Spleen (tissue), 11 donors: ENCODE measurements at regions not wholly inside any gene's neighbourhood (a gene's known extent, or its start where the extent isn't known, plus 50 kb on each side); places are given as distances from the start of the nearest gene placed in this dataset.

Experiments
- DNase-seq: peaks from one replicate; pipeline ENCODE4 v3.0.0-alpha.2; 2020
- H3K27ac ChIP-seq, 8 donors: fragments of 200-600 bp; sonication (generic) in 7 of 8; 1 replicate in 4 of 8; 2 replicates in 4 of 8; pipeline versions ENCODE4 v1.5.0 to v1.8.0; 2016 to 2021; ENCODE audit warnings: inconsistent platforms in 4 of 8, mild to moderate bottlenecking in 4 of 8, moderate library complexity in 1 of 8
- H3K27me3 ChIP-seq, 7 donors: fragments of 200-600 bp; sonication (generic) in 6 of 7; replicated peaks in 1 of 7; 1 replicate in 4 of 7; 2 replicates in 3 of 7; pipeline versions ENCODE4 v1.5.0 to v1.8.0; 2016 to 2021; ENCODE audit warnings: inconsistent platforms in 3 of 7, mild to moderate bottlenecking in 1 of 7
- H3K36me3 ChIP-seq, 6 donors: fragments of 200-600 bp; sonication (generic) in 5 of 6; 1 replicate in 4 of 6; 2 replicates in 2 of 6; pipeline versions ENCODE4 v1.5.0 to v1.8.0; 2016 to 2021; ENCODE audit warnings: inconsistent platforms in 2 of 6
- H3K4me1 ChIP-seq, 6 donors: fragments of 200-600 bp; sonication (generic) in 5 of 6; 1 replicate in 3 of 6; 2 replicates in 3 of 6; pipeline versions ENCODE4 v1.5.0 to v1.8.0; 2016 to 2021; ENCODE audit warnings: inconsistent platforms in 3 of 6
- H3K4me3 ChIP-seq, 8 donors: fragments of 200-600 bp; sonication (generic) in 7 of 8; 1 replicate in 4 of 8; 2 replicates in 4 of 8; pipeline versions ENCODE4 v1.5.0 to v1.8.0; 2016 to 2021; ENCODE audit warnings: inconsistent platforms in 4 of 8, mild to moderate bottlenecking in 4 of 8, moderate library complexity in 2 of 8
- H3K9me3 ChIP-seq, 8 donors: fragments of 200-600 bp; sonication (generic) in 7 of 8; 1 replicate in 4 of 8; 2 replicates in 4 of 8; pipeline versions ENCODE4 v1.5.0 to v1.8.0; 2016 to 2021; ENCODE audit warnings: inconsistent platforms in 4 of 8
- CTCF ChIP-seq, 11 experiments: fragments of 200-600 bp in 7 of 11; fragments of 450-650 bp in 4 of 11; sonication (generic) in 4 of 11; IDR thresholded peaks in 8 of 11; conservative IDR thresholded peaks in 3 of 11; 1 replicate in 7 of 11; 2 replicates in 4 of 11; pipeline versions ENCODE4 v1.4.0 to v1.8.0; 2016 to 2021; ENCODE audit warnings: antibody characterized with exemption in 11 of 11, inconsistent platforms in 4 of 11, mild to moderate bottlenecking in 1 of 11
- POLR2A ChIP-seq, 3 donors: fragments of 450-650 bp; IDR thresholded peaks; one replicate each; pipeline ENCODE4 v1.5.1; 2017; ENCODE audit warnings: antibody characterized with exemption in 3 of 3, mild to moderate bottlenecking in 1 of 3
- POLR2AphosphoS5 ChIP-seq, 3 donors: sonication (generic); formaldehyde crosslinking; IDR thresholded peaks; one replicate each; pipeline ENCODE4 v1.5.1; 2017; ENCODE audit warnings: antibody characterized with exemption in 3 of 3
- WGBS, 5 donors: extraction: QIAGEN DNeasy Blood & Tissue Kit in 3 of 5; methylation state at CpG; one replicate each; pipeline versions ENCODE4 v1.1.5 to v1.1.7; 2013 to 2018; 5-methylcytosine and 5-hydroxymethylcytosine counted together
- intact Hi-C: fragments of 100-400 bp; cut with DNase I; formaldehyde crosslinking; loops from one replicate; pipeline ENCODE4 v1.15.0; 2023; ENCODE audit warnings: low total_unique reads
- donor health status: healthy with polysubstance abuse.
- donor health status: DM: no; HTN: no; CAD: no; lungs with moderate emphysema.
- donor health status: DM: no; HTN: no; CAD: no.
- donor health status: Bipolar disorder and iron deficiency.
- donor health status: healthy.
- donor health status: DM: no; HTN: no; CAD: no.
- donor health status: DM: yes; HTN: yes; CAD: no.

GRCh38 chr7:121516821-121517220 is 120.7 kb upstream of the FAM3C start:
- intact Hi-C loops: no loop called here
- no peak for TF ChIP-seq POLR2AphosphoS5 (IDR thresholded peaks at IDR 0.05)
- TF ChIP-seq POLR2A (IDR thresholded peaks at IDR 0.05): no peak
- no peak for TF ChIP-seq CTCF (IDR thresholded peaks at IDR 0.05 in 8 of 11, conservative IDR thresholded peaks at IDR 0.05 in 3 of 11)
- no peaks in the 10 kb centered on the region for H3K36me3 ChIP-seq
- peaks cover 0 to 2% (median 0%) of the 10 kb centered on the region in 8 donors for H3K9me3 ChIP-seq
- H3K4me1 ChIP-seq: peaks cover 0 to 7% (median 0%) of the 10 kb centered on the region in 6 donors
- no peak overlapping the region for H3K4me3 ChIP-seq
- H3K27ac ChIP-seq: no peak overlapping the region
- no peak for DNase-seq
- 67 to 95% (median 80%) methylated on average over 1 of the region's 1 CpG for WGBS, 5 donors
- H3K27me3 ChIP-seq: no peaks in the 10 kb centered on the region

- Histone ChIP-seq H3K27ac (no peak overlapping the region), H3K4me1 (peaks cover 0 to 7% (median 0%) of the 10 kb centered on the region in 6 donors), H3K4me3 (no peak overlapping the region), H3K9me3 (peaks cover 0 to 12% (median 5%) of the 10 kb centered on the region in 8 donors), H3K27me3 (no peaks in the 10 kb centered on the region), H3K36me3 (no peaks in the 10 kb centered on the region)
- no peak for DNase-seq
- TF ChIP-seq POLR2A (IDR thresholded peaks at IDR 0.05) (no peak), CTCF (IDR thresholded peaks at IDR 0.05 in 8 of 11, conservative IDR thresholded peaks at IDR 0.05 in 3 of 11) (no peak), POLR2AphosphoS5 (IDR thresholded peaks at IDR 0.05) (no peak)
- WGBS, 5 donors: 86 to 92% (median 90%) methylated on average over 7 of the region's 7 CpGs
- intact Hi-C loops: no loop called here
Measured at GRCh38 chr7:121515630-121516401, 119.7 kb upstream of the FAM3C start.

GRCh38 chr7:121515229-121515628 is 119.1 kb upstream of the FAM3C start:
- H3K36me3 ChIP-seq: no peaks in the 10 kb centered on the region
- H3K4me3 ChIP-seq: no peak overlapping the region
- peaks cover 0 to 18% (median 11%) of the 10 kb centered on the region in 8 donors for H3K9me3 ChIP-seq
- no peak for DNase-seq
- peaks cover 0 to 5% (median 0%) of the 10 kb centered on the region in 6 donors for H3K4me1 ChIP-seq
- no peaks in the 10 kb centered on the region for H3K27me3 ChIP-seq
- no peak for TF ChIP-seq POLR2AphosphoS5 (IDR thresholded peaks at IDR 0.05)
- no peak for TF ChIP-seq CTCF (IDR thresholded peaks at IDR 0.05 in 8 of 11, conservative IDR thresholded peaks at IDR 0.05 in 3 of 11)
- intact Hi-C loops: no loop called here
- H3K27ac ChIP-seq: no peak overlapping the region
- 85 to 95% (median 94%) methylated on average over 2 of the region's 2 CpGs for WGBS, 5 donors

- Histone ChIP-seq H3K27me3 (no peaks in the 10 kb centered on the region), H3K27ac (no peak overlapping the region), H3K9me3 (peaks cover 0 to 25% (median 13%) of the 10 kb centered on the region in 8 donors), H3K4me3 (no peak overlapping the region), H3K4me1 (no peaks in the 10 kb centered on the region), H3K36me3 (no peaks in the 10 kb centered on the region)
- 67 to 70% (median 70%) methylated on average over 1 of the region's 1 CpG for WGBS, 5 donors
- no peak for TF ChIP-seq POLR2AphosphoS5 (IDR thresholded peaks at IDR 0.05)
- no peak for TF ChIP-seq CTCF (IDR thresholded peaks at IDR 0.05 in 8 of 11, conservative IDR thresholded peaks at IDR 0.05 in 3 of 11)
- no peak for TF ChIP-seq POLR2A (IDR thresholded peaks at IDR 0.05)
- no peak for DNase-seq
- intact Hi-C loops: no loop called here
Measured at GRCh38 chr7:121513105-121513504, 117.0 kb upstream of the FAM3C start.
